ENCODE measurements at regions not wholly inside any gene's neighbourhood (a gene's known extent, or its start where the extent isn't known, plus 50 kb on each side); places are given as distances from the start of the nearest gene placed in this dataset.

- DNase-seq, result no peak
Measured at GRCh38 chr3:168495932-168496331, 400.2 kb upstream of the GOLIM4 start.

- no peak for DNase-seq
Measured at GRCh38 chr3:168495270-168495669, 399.5 kb upstream of the GOLIM4 start.

GRCh38 chr3:168493412-168494205 lies 397.9 kb upstream of the GOLIM4 start:
- no peak for DNase-seq

- no peak for DNase-seq
Measured at GRCh38 chr3:168490981-168491380, 395.3 kb upstream of the GOLIM4 start.

GRCh38 chr3:168489301-168489700 lies 393.6 kb upstream of the GOLIM4 start:
- DNase-seq, result no peak

- DNase-seq, result no peak
Measured at GRCh38 chr3:168485936-168486335, 390.2 kb upstream of the GOLIM4 start.

- DNase-seq, result no peak
Measured at GRCh38 chr3:168476360-168476980, 380.7 kb upstream of the GOLIM4 start.

- DNase-seq, result no peak
Measured at GRCh38 chr3:168475704-168476103, 380.0 kb upstream of the GOLIM4 start.

- no peak for DNase-seq
Measured at GRCh38 chr3:168473334-168473890, 377.7 kb upstream of the GOLIM4 start.

- no peak for DNase-seq
Measured at GRCh38 chr3:168472783-168473182, 377.1 kb upstream of the GOLIM4 start.

- no peak for DNase-seq
Measured at GRCh38 chr3:168470380-168470779, 374.7 kb upstream of the GOLIM4 start.

GRCh38 chr3:168469436-168469835 lies 373.7 kb upstream of the GOLIM4 start:
- DNase-seq, result no peak

- DNase-seq, result no peak
Measured at GRCh38 chr3:168467115-168467714, 371.5 kb upstream of the GOLIM4 start.

GRCh38 chr3:168461793-168462192 lies 366.1 kb upstream of the GOLIM4 start:
- no peak for DNase-seq

- DNase-seq, result no peak
Measured at GRCh38 chr3:168459226-168459784, 363.6 kb upstream of the GOLIM4 start.

- no peak for DNase-seq
Measured at GRCh38 chr3:168457954-168458539, 362.3 kb upstream of the GOLIM4 start.

- DNase-seq, result no peak
Measured at GRCh38 chr3:168455814-168456213, 360.1 kb upstream of the GOLIM4 start.

- DNase-seq, result no peak
Measured at GRCh38 chr3:168453623-168454022, 357.9 kb upstream of the GOLIM4 start.

GRCh38 chr3:168443965-168444364 lies 348.2 kb upstream of the GOLIM4 start:
- no peak for DNase-seq

GRCh38 chr3:168442502-168442901 lies 346.8 kb upstream of the GOLIM4 start:
- no peak for DNase-seq

GRCh38 chr3:168436245-168436724 lies 340.6 kb upstream of the GOLIM4 start:
- no peak for DNase-seq

GRCh38 chr3:168431491-168431890 lies 335.8 kb upstream of the GOLIM4 start:
- DNase-seq, result no peak
